ENCODE measurements at regions not wholly inside any gene's neighbourhood (a gene's known extent, or its start where the extent isn't known, plus 50 kb on each side); places are given as distances from the start of the nearest gene placed in this dataset.

DNA sequence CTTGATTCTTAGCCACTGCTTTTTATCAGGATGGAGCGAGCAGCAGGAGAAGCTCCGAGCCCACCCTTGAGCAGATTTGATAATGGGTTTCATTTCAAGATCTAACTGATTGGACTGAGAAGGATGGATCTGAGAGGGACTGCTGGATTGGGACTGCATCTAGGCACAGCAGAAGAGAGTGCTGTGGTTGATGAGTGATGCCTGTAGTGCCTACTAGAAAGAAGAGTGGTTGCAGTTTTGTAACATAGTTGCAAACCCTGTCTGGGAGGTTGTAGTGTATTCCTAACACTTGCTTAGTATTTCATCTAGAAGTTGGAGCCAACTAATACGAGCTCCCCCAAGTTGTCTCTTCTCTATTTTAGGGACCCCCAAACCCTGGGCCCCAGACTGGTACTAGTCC, 88.7 kb downstream of the ASCL1 start:
- TF ChIP-seq, protein P1, sequence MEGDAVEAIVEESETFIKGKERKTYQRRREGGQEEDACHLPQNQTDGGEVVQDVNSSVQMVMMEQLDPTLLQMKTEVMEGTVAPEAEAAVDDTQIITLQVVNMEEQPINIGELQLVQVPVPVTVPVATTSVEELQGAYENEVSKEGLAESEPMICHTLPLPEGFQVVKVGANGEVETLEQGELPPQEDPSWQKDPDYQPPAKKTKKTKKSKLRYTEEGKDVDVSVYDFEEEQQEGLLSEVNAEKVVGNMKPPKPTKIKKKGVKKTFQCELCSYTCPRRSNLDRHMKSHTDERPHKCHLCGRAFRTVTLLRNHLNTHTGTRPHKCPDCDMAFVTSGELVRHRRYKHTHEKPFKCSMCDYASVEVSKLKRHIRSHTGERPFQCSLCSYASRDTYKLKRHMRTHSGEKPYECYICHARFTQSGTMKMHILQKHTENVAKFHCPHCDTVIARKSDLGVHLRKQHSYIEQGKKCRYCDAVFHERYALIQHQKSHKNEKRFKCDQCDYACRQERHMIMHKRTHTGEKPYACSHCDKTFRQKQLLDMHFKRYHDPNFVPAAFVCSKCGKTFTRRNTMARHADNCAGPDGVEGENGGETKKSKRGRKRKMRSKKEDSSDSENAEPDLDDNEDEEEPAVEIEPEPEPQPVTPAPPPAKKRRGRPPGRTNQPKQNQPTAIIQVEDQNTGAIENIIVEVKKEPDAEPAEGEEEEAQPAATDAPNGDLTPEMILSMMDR (IDR thresholded peaks at IDR 0.05), result no peak
- TF ChIP-seq POLR2AphosphoS5 (IDR thresholded peaks at IDR 0.05), result no peak

All from stomach (tissue), 4 donors.